Suppressor macrophage treated with lipopolysaccharide for 4 hours (primary cell): ENCODE measurements at regions not wholly inside any gene's neighbourhood (a gene's known extent, or its start where the extent isn't known, plus 50 kb on each side); places are given as distances from the start of the nearest gene placed in this dataset.
A peak's percentile ranks its signal among the peaks of the same experiment; 100 is the strongest.

Source experiments
- DNase-seq: peaks from one replicate; pipeline ENCODE4 v3.0.0-alpha.2; 2020

GRCh38 chr22:27490080-27490479, 311.5 kb downstream of the MN1 start:
- no peak for DNase-seq

- no peak for DNase-seq
These were observed 309.7 kb downstream of the MN1 start for GRCh38 chr22:27491888-27492287.

- no peak for DNase-seq
These were observed 308.9 kb downstream of the MN1 start for GRCh38 chr22:27492566-27493201.

- no peak for DNase-seq
These were observed 307.8 kb downstream of the MN1 start for GRCh38 chr22:27493796-27494195.

GRCh38 chr22:27494785-27495184, 306.8 kb downstream of the MN1 start:
- no peak for DNase-seq

GRCh38 chr22:27495325-27495724, 306.2 kb downstream of the MN1 start:
- DNase-seq: no peak

- DNase-seq: no peak
These were observed 302.4 kb downstream of the MN1 start for GRCh38 chr22:27499121-27499520.

GRCh38 chr22:27501191-27501936, 300.2 kb downstream of the MN1 start:
- no peak for DNase-seq

- no peak for DNase-seq
These were observed 299.2 kb downstream of the MN1 start for GRCh38 chr22:27502327-27502726.

GRCh38 chr22:27504360-27505253, 296.9 kb downstream of the MN1 start:
- no peak for DNase-seq

- no peak for DNase-seq
These were observed 294.4 kb downstream of the MN1 start for GRCh38 chr22:27507111-27507611.

- DNase-seq: no peak
These were observed 293.5 kb downstream of the MN1 start for GRCh38 chr22:27507935-27508526.

- DNase-seq: no peak
These were observed 292.2 kb downstream of the MN1 start for GRCh38 chr22:27509132-27509920.

- no peak for DNase-seq
These were observed 291.5 kb downstream of the MN1 start for GRCh38 chr22:27510024-27510423.

GRCh38 chr22:27512283-27512761, 289.2 kb downstream of the MN1 start:
- DNase-seq: peak; percentile 7

GRCh38 chr22:27513021-27513420, 288.5 kb downstream of the MN1 start:
- DNase-seq: no peak

GRCh38 chr22:27514601-27515523, 286.7 kb downstream of the MN1 start:
- DNase-seq: no peak

- no peak for DNase-seq
These were observed 284.0 kb downstream of the MN1 start for GRCh38 chr22:27517361-27518155.

- no peak for DNase-seq
These were observed 282.8 kb downstream of the MN1 start for GRCh38 chr22:27518531-27519340.
